GM12878 (cell line): ENCODE measurements at regions not wholly inside any gene's neighbourhood (a gene's known extent, or its start where the extent isn't known, plus 50 kb on each side); places are given as distances from the start of the nearest gene placed in this dataset.

Experiments used
- ATAC-seq: fragments of 200-7000 bp; cut with Tn5 transposase; 3 replicates; pipeline ENCODE4 v1.9.1; 2020; ENCODE audit warnings: mild to moderate bottlenecking, moderate library complexity
- BruUV-seq: library from RNA; stranded (reverse); fragments of 400-500 nt; replicated peaks from 2 replicates; lab custom pipeline; 2021; lab: Mats Ljungman, UMichigan
- CTCF ChIA-PET: fragments of 300-600 bp; sonication (Branson Sonifier 250); formaldehyde crosslinking; extraction: SDS; loops from one replicate; lab custom pipeline; 2021; ENCODE audit warnings: inconsistent platforms; lab: Yijun Ruan, JAX
- POLR2A ChIA-PET: fragments of 350-600 bp; formaldehyde crosslinking; extraction: SDS; loops from one replicate; lab custom pipeline; 2021; ENCODE audit warnings: inconsistent platforms; lab: Charles Lee
- RAD21 ChIA-PET: fragments of 300-600 bp; sonication (Branson Sonifier 250); formaldehyde crosslinking; loops from one replicate; lab custom pipeline; 2023; ENCODE audit warnings: antibody characterized with exemption; ENCODE audit not compliant: unreplicated experiment; lab: Charles Lee
- SMC1A ChIA-PET: fragments of 300-600 bp; sonication (Branson Sonifier 250); formaldehyde crosslinking; loops from one replicate; lab custom pipeline; 2023; ENCODE audit not compliant: unreplicated experiment, uncharacterized antibody; lab: Charles Lee
- DNase-seq: peaks from one replicate; pipeline ENCODE4 v3.0.0-alpha.2; 2011; ENCODE audit warnings: low read depth, low spot score
- FAIRE-seq: peaks from 3 replicates; lab custom pipeline; 2011; peaks lifted over from hg19 to GRCh38; lab: Jason Lieb, UNC
- H2AFZ ChIP-seq: 2 replicates; pipeline ENCODE4 v1.6.0; 2011; ENCODE audit warnings: low read depth, low read length, control low read depth; ENCODE audit not compliant: control insufficient read depth
- H3K27ac ChIP-seq: 2 replicates; pipeline ENCODE4 v1.5.1; 2011; ENCODE audit warnings: control low read depth; ENCODE audit not compliant: control insufficient read depth, insufficient read depth
- H3K27me3 ChIP-seq, 2 experiments: replicated peaks in 1 of 2; 2 replicates each; pipeline versions ENCODE4 v1.6.0 to v1.6.1; 2011; ENCODE audit warnings: low read length in 1 of 2; ENCODE audit not compliant: control insufficient read depth in 2 of 2, insufficient read depth in 2 of 2
- H3K36me3 ChIP-seq, 2 experiments: 2 replicates each; pipeline ENCODE4 v1.5.1; 2011; ENCODE audit warnings: low read length in 1 of 2; ENCODE audit not compliant: control insufficient read depth in 2 of 2, insufficient read depth in 2 of 2
- H3K4me1 ChIP-seq: 2 replicates; pipeline ENCODE4 v1.6.1; 2011; ENCODE audit warnings: mild to moderate bottlenecking, low read length, moderate library complexity, mixed read lengths; ENCODE audit not compliant: control insufficient read depth, insufficient read depth
- H3K4me2 ChIP-seq: 2 replicates; pipeline ENCODE4 v1.6.0; 2011; ENCODE audit warnings: control low read depth; ENCODE audit not compliant: control insufficient read depth, insufficient read depth
- H3K4me3 ChIP-seq: fragments of 200-600 bp; sonication (generic); 2 replicates; pipeline ENCODE4 v1.5.1; 2016
- H3K79me2 ChIP-seq: 2 replicates; pipeline ENCODE4 v1.6.0; 2011; ENCODE audit warnings: low read length; ENCODE audit not compliant: control insufficient read depth, insufficient read depth
- H3K9ac ChIP-seq: 2 replicates; pipeline ENCODE4 v1.8.0; 2011; ENCODE audit warnings: low read length, control low read depth, mixed read lengths; ENCODE audit not compliant: control insufficient read depth, insufficient read depth
- H3K9me3 ChIP-seq: replicated peaks from 3 replicates; pipeline ENCODE4 v1.5.1; 2011; ENCODE audit warnings: mild to moderate bottlenecking, low read length; ENCODE audit not compliant: control insufficient read depth, insufficient read depth
- H4K20me1 ChIP-seq: 2 replicates; pipeline ENCODE4 v1.6.0; 2011; ENCODE audit not compliant: control insufficient read depth, insufficient read depth
- BMI1 ChIP-seq: fragments of 450-650 bp; IDR thresholded peaks from 2 replicates; pipeline ENCODE4 v1.6.1; 2016; ENCODE audit warnings: mild to moderate bottlenecking, moderate library complexity, borderline replicate concordance
- CBX5 ChIP-seq: sonication (generic); IDR thresholded peaks from 2 replicates; pipeline ENCODE4 v1.6.1; 2016; ENCODE audit warnings: low read depth, moderate library complexity, mild to moderate bottlenecking, inconsistent platforms
- CREM ChIP-seq: IDR thresholded peaks from 2 replicates; pipeline ENCODE4 v1.6.1; 2014; ENCODE audit warnings: antibody characterized with exemption, low read depth
- E2F8 ChIP-seq: fragments of 450-650 bp; IDR thresholded peaks from 2 replicates; pipeline ENCODE4 v1.6.1; 2018; ENCODE audit warnings: mild to moderate bottlenecking, low read depth, moderate library complexity; ENCODE audit not compliant: partially characterized antibody
- FOS ChIP-seq: IDR thresholded peaks from 3 replicates; pipeline ENCODE4 v1.6.1; 2011; ENCODE audit warnings: borderline replicate concordance; ENCODE audit not compliant: insufficient read length; ENCODE audit errors: extremely low read depth
- FOXM1 ChIP-seq: IDR thresholded peaks from 2 replicates; pipeline ENCODE4 v1.6.1; 2012; ENCODE audit warnings: low read depth, mild to moderate bottlenecking, inconsistent platforms, low read length, moderate library complexity
- HCFC1 ChIP-seq: fragments of 150-350 bp; IDR thresholded peaks from 2 replicates; pipeline ENCODE4 v1.6.1; 2014; ENCODE audit warnings: low read length
- MAX ChIP-seq: IDR thresholded peaks from 2 replicates; pipeline ENCODE4 v1.6.1; 2012; ENCODE audit warnings: low read depth, low read length, improper control_type of control experiment
- MTA2 ChIP-seq: fragments of 450-650 bp; IDR thresholded peaks from 2 replicates; pipeline ENCODE4 v1.6.1; 2016; ENCODE audit warnings: low read depth, mild to moderate bottlenecking, moderate library complexity
- MTA3 ChIP-seq: IDR thresholded peaks from 2 replicates; pipeline ENCODE4 v1.6.1; 2012; ENCODE audit warnings: low read length, inconsistent platforms, borderline replicate concordance
- NR2C2 ChIP-seq: IDR thresholded peaks from 2 replicates; pipeline ENCODE4 v1.6.1; 2011; ENCODE audit warnings: borderline replicate concordance, low read depth; ENCODE audit not compliant: control insufficient read depth, insufficient read length
- PAX8 ChIP-seq: fragments of 450-650 bp; IDR thresholded peaks from 2 replicates; pipeline ENCODE4 v1.6.1; 2017; ENCODE audit warnings: mild to moderate bottlenecking, moderate library complexity
- SMC3 ChIP-seq: IDR thresholded peaks from 2 replicates; pipeline ENCODE4 v1.6.1; 2011; ENCODE audit warnings: low read length, improper control_type of control experiment, borderline replicate concordance
- SRF ChIP-seq, 2 experiments: IDR thresholded peaks; 2 replicates each; pipeline ENCODE4 v1.6.1; 2011; ENCODE audit warnings: low read depth in 2 of 2, low read length in 2 of 2, mild to moderate bottlenecking in 1 of 2, moderate library complexity in 1 of 2
- ZBTB11 ChIP-seq: fragments of 450-650 bp; formaldehyde crosslinking; IDR thresholded peaks from 2 replicates; pipeline ENCODE4 v1.5.0; 2022; ENCODE audit warnings: mild to moderate bottlenecking, missing genetic modification characterization
- WGBS: methylation state at CpG from one replicate; pipeline ENCODE4 v1.1.6; 2016; ENCODE audit warnings: low lambda C conversion rate; ENCODE audit not compliant: insufficient replicate concordance, insufficient coverage; ENCODE audit errors: missing lambda C conversion rate; 5-methylcytosine and 5-hydroxymethylcytosine counted together
- in situ Hi-C: fragments of 300-500 bp; cut with MboI; formaldehyde crosslinking; loops from 9 replicates; pipeline ENCODE4 v1.14.3; 2018; ENCODE audit warnings: mixed read lengths
- intact Hi-C: fragments of 100-400 bp; cut with micrococcal nuclease; formaldehyde crosslinking; loops from one replicate; pipeline ENCODE4 v1.14.2; 2022; ENCODE audit not compliant: unreplicated experiment
- TF ChIP-seq, protein P1 (sequence below): IDR thresholded peaks from 2 replicates; pipeline ENCODE4 v1.6.1; 2011; ENCODE audit warnings: borderline replicate concordance, low read depth, mild to moderate bottlenecking, moderate library complexity, low read length; ENCODE audit not compliant: insufficient read depth, poor library complexity, severe bottlenecking

- TF ChIP-seq MTA3 (no peak), BMI1 (no peak), NR2C2 (no peak)
Measured at GRCh38 chr6:135642912-135643311, 145.4 kb upstream of the AHI1 start (continued).

DNA sequence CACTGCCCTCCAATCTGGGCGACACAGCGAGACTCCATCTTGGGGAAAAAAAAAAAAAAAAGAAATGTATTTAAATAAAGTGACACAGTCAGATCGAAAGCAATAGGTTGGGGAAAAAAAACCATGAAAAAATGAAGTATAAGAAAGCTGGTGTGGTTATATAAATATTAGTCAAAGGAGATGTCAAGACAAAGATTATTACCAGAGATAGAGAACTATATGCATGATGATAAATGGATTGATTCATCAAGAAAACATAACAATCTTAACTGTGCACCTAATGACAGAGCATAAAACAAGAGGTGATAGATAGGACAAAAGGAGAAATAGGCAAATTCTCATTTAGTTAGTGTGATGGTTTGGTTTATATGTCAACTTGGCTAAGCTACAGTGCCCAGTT lies 146.9 kb upstream of the AHI1 start:
- intact Hi-C loops = no loop called here
- FAIRE-seq (no peak), ATAC-seq (no peak), DNase-seq (no peak)
- 50% methylated on average over 1 of the region's 3 CpGs for WGBS
- in situ Hi-C loops = no loop called here
- ChIA-PET CTCF (interaction anchor here (0.7 kb wide), 1 partner anchor 42 kb away, joined by 4 read pairs; no protein-coding TSS in a partner anchor), RAD21 (no interaction called here), POLR2A (no interaction called here), SMC1A (no interaction called here)
- no peaks in the 10 kb centered on the region for H4K20me1 ChIP-seq
- no peaks in the 10 kb centered on the region for H3K4me1 ChIP-seq
- H3K27me3 ChIP-seq = no peaks in the 10 kb centered on the region; a peak in 1 of 4 replicates
- H3K9me3 ChIP-seq = peaks cover 5% of the 10 kb centered on the region; the same call in 2 of the 3 replicates
- H3K4me3 ChIP-seq = no peak overlapping the region
- no peaks in the 10 kb centered on the region for H3K36me3 ChIP-seq
- no peak overlapping the region for H3K4me2 ChIP-seq
- H3K79me2 ChIP-seq = no peaks in the 10 kb centered on the region
- no peak overlapping the region for H3K9ac ChIP-seq
- H2AFZ ChIP-seq = no peak overlapping the region
- no TSS peak for BruUV-seq
- no peak overlapping the region for H3K27ac ChIP-seq
- TF ChIP-seq MAX (no peak), CREM (no peak), E2F8 (no peak), PAX8 (no peak), SRF (IDR thresholded peaks at IDR 0.05; ENCODE audit: low read depth in 2 of 2, low read length in 2 of 2) (no peak), HCFC1 (no peak), CBX5 (no peak), ZBTB11 (no peak), FOS (no peak), MTA2 (no peak), NR2C2 (no peak), SMC3 (no peak), FOXM1 (no peak)
- TF ChIP-seq, protein P1, sequence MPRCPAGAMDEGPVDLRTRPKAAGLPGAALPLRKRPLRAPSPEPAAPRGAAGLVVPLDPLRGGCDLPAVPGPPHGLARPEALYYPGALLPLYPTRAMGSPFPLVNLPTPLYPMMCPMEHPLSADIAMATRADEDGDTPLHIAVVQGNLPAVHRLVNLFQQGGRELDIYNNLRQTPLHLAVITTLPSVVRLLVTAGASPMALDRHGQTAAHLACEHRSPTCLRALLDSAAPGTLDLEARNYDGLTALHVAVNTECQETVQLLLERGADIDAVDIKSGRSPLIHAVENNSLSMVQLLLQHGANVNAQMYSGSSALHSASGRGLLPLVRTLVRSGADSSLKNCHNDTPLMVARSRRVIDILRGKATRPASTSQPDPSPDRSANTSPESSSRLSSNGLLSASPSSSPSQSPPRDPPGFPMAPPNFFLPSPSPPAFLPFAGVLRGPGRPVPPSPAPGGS = no peak
